Endothelial cell of umbilical vein (primary cell): ENCODE measurements at regions not wholly inside any gene's neighbourhood (a gene's known extent, or its start where the extent isn't known, plus 50 kb on each side); places are given as distances from the start of the nearest gene placed in this dataset.

Experiments
- CTCF ChIP-seq, 2 donors: IDR thresholded peaks; 1 replicate in 1 of 2; 2 replicates in 1 of 2; pipeline ENCODE4 v1.5.1; 2011; ENCODE audit warnings: low read length in 2 of 2, mild to moderate bottlenecking in 2 of 2, moderate library complexity in 2 of 2, control low read depth in 1 of 2, inconsistent platforms in 1 of 2, low read depth in 1 of 2; ENCODE audit not compliant: insufficient read depth in 1 of 2; ENCODE audit errors: extremely low read depth in 1 of 2
- EZH2 ChIP-seq: IDR thresholded peaks from 2 replicates; pipeline ENCODE4 v1.6.1; 2012; ENCODE audit warnings: borderline replicate concordance, low read depth, mild to moderate bottlenecking, moderate library complexity, low read length, inconsistent platforms; ENCODE audit not compliant: severe bottlenecking
- GATA2 ChIP-seq: IDR thresholded peaks from 2 replicates; pipeline ENCODE4 v1.7.0; 2011; ENCODE audit warnings: low read depth, mild to moderate bottlenecking, moderate library complexity, mixed read lengths, low read length; ENCODE audit not compliant: insufficient read length, insufficient read depth
- MYC ChIP-seq: IDR thresholded peaks from one replicate; pipeline ENCODE4 v1.6.1; 2011; ENCODE audit warnings: mild to moderate bottlenecking, low read depth, low read length
- POLR2A ChIP-seq: IDR thresholded peaks from 2 replicates; pipeline ENCODE4 v1.6.1; 2012; ENCODE audit warnings: low read depth, mild to moderate bottlenecking, control low read depth, low read length

DNA sequence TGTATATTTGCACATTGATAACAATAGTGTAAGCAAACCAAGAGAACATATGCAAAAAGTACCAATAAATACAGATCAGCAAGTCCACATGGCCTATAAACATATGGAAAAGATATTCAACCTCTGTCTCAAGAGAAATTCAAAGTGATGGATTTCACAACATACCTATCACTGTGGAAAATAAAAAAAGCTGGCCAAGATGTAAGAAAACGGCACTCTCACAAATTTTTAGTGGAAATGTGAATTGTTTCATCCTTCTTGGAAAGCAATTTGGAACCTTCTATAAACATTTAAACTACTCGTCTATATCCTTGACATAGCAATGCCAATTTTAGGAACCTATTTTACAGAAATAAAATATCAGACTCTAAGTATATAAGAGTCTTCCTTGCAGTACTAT is 559.8 kb downstream of the QKI start:
- TF ChIP-seq EZH2 (no peak), GATA2 (no peak), CTCF (IDR thresholded peaks at IDR 0.05; ENCODE audit: extremely low read depth in 1 of 2, insufficient read depth in 1 of 2, low read depth in 1 of 2, low read length in 2 of 2) (no peak), MYC (no peak), POLR2A (no peak)
